Kidney tubule cell (primary cell): ENCODE measurements at regions not wholly inside any gene's neighbourhood (a gene's known extent, or its start where the extent isn't known, plus 50 kb on each side); places are given as distances from the start of the nearest gene placed in this dataset.
"Not testable (repeated sequence)": the region's sequence is repeated elsewhere in the genome, so short reads cannot be mapped to it uniquely, and the experiment has no call there.

Experiments used
- DNase-seq: peaks from one replicate; pipeline ENCODE4 v3.0.0-alpha.2; 2018; ENCODE audit warnings: low spot score

- peak; percentile 90 for DNase-seq
These were observed 357.7 kb downstream of the NPR3 start for GRCh38 chr5:33068786-33069185.

- no peak for DNase-seq
These were observed 361.2 kb downstream of the NPR3 start for GRCh38 chr5:33072296-33072695.

- no peak for DNase-seq
These were observed 361.6 kb downstream of the NPR3 start for GRCh38 chr5:33072726-33073125.

- no peak for DNase-seq
These were observed 362.8 kb downstream of the NPR3 start for GRCh38 chr5:33073881-33074327.

GRCh38 chr5:33074548-33074947 is 363.4 kb downstream of the NPR3 start:
- peak; percentile 15 for DNase-seq

GRCh38 chr5:33075731-33076130 is 364.6 kb downstream of the NPR3 start:
- DNase-seq, result no peak

GRCh38 chr5:33079548-33079947 is 361.2 kb upstream of the TARS1 start:
- no peak for DNase-seq

GRCh38 chr5:33080287-33080686 is 360.5 kb upstream of the TARS1 start:
- no peak for DNase-seq

- DNase-seq, result no peak
These were observed 352.6 kb upstream of the TARS1 start for GRCh38 chr5:33088176-33088575.

GRCh38 chr5:33091571-33092363 is 349.0 kb upstream of the TARS1 start:
- DNase-seq, result peak; percentile 62

- no peak for DNase-seq
These were observed 348.0 kb upstream of the TARS1 start for GRCh38 chr5:33092719-33093118.

- DNase-seq, result no peak
These were observed 338.2 kb upstream of the TARS1 start for GRCh38 chr5:33102551-33102950.

GRCh38 chr5:33105521-33105941 is 335.2 kb upstream of the TARS1 start:
- DNase-seq, result peak; percentile 53

- DNase-seq, result not testable (repeated sequence)
These were observed 330.3 kb upstream of the TARS1 start for GRCh38 chr5:33110496-33110895.

GRCh38 chr5:33114361-33114760 is 326.4 kb upstream of the TARS1 start:
- DNase-seq, result no peak

GRCh38 chr5:33115467-33115866 is 325.3 kb upstream of the TARS1 start:
- no peak for DNase-seq

GRCh38 chr5:33118761-33119415 is 321.9 kb upstream of the TARS1 start:
- DNase-seq, result peak; percentile 8

- DNase-seq, result no peak
These were observed 320.1 kb upstream of the TARS1 start for GRCh38 chr5:33120671-33121070.

GRCh38 chr5:33129309-33129708 is 311.5 kb upstream of the TARS1 start:
- no peak for DNase-seq

GRCh38 chr5:33136785-33137184 is 304.0 kb upstream of the TARS1 start:
- no peak for DNase-seq

GRCh38 chr5:33138145-33138544 is 302.6 kb upstream of the TARS1 start:
- not testable (repeated sequence) for DNase-seq

GRCh38 chr5:33143405-33144123 is 297.2 kb upstream of the TARS1 start:
- no peak for DNase-seq

GRCh38 chr5:33146881-33147280 is 293.9 kb upstream of the TARS1 start:
- peak; percentile 62 for DNase-seq
